NOMO-1 treated with dmso at 0.1 percent for 144 hours (cell line): ENCODE measurements at regions not wholly inside any gene's neighbourhood (a gene's known extent, or its start where the extent isn't known, plus 50 kb on each side); places are given as distances from the start of the nearest gene placed in this dataset.
"Not testable (repeated sequence)": the region's sequence is repeated elsewhere in the genome, so short reads cannot be mapped to it uniquely, and the experiment has no call there.

ENCODE experiments used
- DNase-seq: peaks from one replicate; lab custom pipeline; 2025; ENCODE audit not compliant: unreplicated experiment; lab: John Stamatoyannopoulos, UW

GRCh38 chr13:84641491-84641890 is 759.2 kb upstream of the SLITRK1 start:
- no peak for DNase-seq

- no peak for DNase-seq
Observed at GRCh38 chr13:84640691-84641090, 758.4 kb upstream of the SLITRK1 start.

GRCh38 chr13:84630476-84630875 is 748.2 kb upstream of the SLITRK1 start:
- DNase-seq, result no peak

- DNase-seq, result no peak
Observed at GRCh38 chr13:84616864-84617263, 734.6 kb upstream of the SLITRK1 start.

- DNase-seq, result no peak
Observed at GRCh38 chr13:84609716-84610115, 727.4 kb upstream of the SLITRK1 start.

GRCh38 chr13:84607261-84608013 is 725.2 kb upstream of the SLITRK1 start:
- no peak for DNase-seq

- no peak for DNase-seq
Observed at GRCh38 chr13:84606616-84607015, 724.3 kb upstream of the SLITRK1 start.

- no peak for DNase-seq
Observed at GRCh38 chr13:84605927-84606326, 723.7 kb upstream of the SLITRK1 start.

- no peak for DNase-seq
Observed at GRCh38 chr13:84591444-84591843, 709.2 kb upstream of the SLITRK1 start.

- DNase-seq, result no peak
Observed at GRCh38 chr13:84590663-84591062, 708.4 kb upstream of the SLITRK1 start.

GRCh38 chr13:84588023-84588422 is 705.7 kb upstream of the SLITRK1 start:
- no peak for DNase-seq

- not testable (repeated sequence) for DNase-seq
Observed at GRCh38 chr13:84579901-84580300, 697.6 kb upstream of the SLITRK1 start.

GRCh38 chr13:84574851-84575250 is 692.6 kb upstream of the SLITRK1 start:
- DNase-seq, result no peak

GRCh38 chr13:84571264-84571663 is 689.0 kb upstream of the SLITRK1 start:
- no peak for DNase-seq

- no peak for DNase-seq
Observed at GRCh38 chr13:84570831-84571230, 688.6 kb upstream of the SLITRK1 start.

- DNase-seq, result no peak
Observed at GRCh38 chr13:84569366-84569765, 687.1 kb upstream of the SLITRK1 start.

- DNase-seq, result no peak
Observed at GRCh38 chr13:84567848-84568247, 685.6 kb upstream of the SLITRK1 start.

- DNase-seq, result no peak
Observed at GRCh38 chr13:84566780-84567179, 684.5 kb upstream of the SLITRK1 start.

- no peak for DNase-seq
Observed at GRCh38 chr13:84563611-84564010, 681.3 kb upstream of the SLITRK1 start.

- DNase-seq, result no peak
Observed at GRCh38 chr13:84553227-84553626, 671.0 kb upstream of the SLITRK1 start.

- no peak for DNase-seq
Observed at GRCh38 chr13:84543962-84544361, 661.7 kb upstream of the SLITRK1 start.

GRCh38 chr13:84542348-84542747 is 660.1 kb upstream of the SLITRK1 start:
- no peak for DNase-seq

- DNase-seq, result no peak
Observed at GRCh38 chr13:84536906-84537305, 654.6 kb upstream of the SLITRK1 start.
